HepG2 (cell line): ENCODE measurements at regions not wholly inside any gene's neighbourhood (a gene's known extent, or its start where the extent isn't known, plus 50 kb on each side); places are given as distances from the start of the nearest gene placed in this dataset.

ENCODE experiments used
- AHDC1 ChIP-seq: sonication (generic); formaldehyde crosslinking; IDR thresholded peaks from 2 replicates; pipeline ENCODE4 v1.5.1; 2020; ENCODE audit warnings: mild to moderate bottlenecking, missing genetic modification reagents, borderline replicate concordance
- HMG20A ChIP-seq: IDR thresholded peaks from 2 replicates; pipeline ENCODE4 v1.6.1; 2016; ENCODE audit warnings: borderline replicate concordance
- HMGXB3 ChIP-seq: sonication (generic); formaldehyde crosslinking; IDR thresholded peaks from 2 replicates; pipeline ENCODE4 v1.4.0; 2020; ENCODE audit warnings: missing genetic modification reagents, borderline replicate concordance
- HOXD1 ChIP-seq: sonication (generic); formaldehyde crosslinking; IDR thresholded peaks from 2 replicates; pipeline ENCODE4 v1.5.0; 2020; ENCODE audit warnings: missing genetic modification reagents
- MEIS1 ChIP-seq: sonication (generic); formaldehyde crosslinking; IDR thresholded peaks from 2 replicates; pipeline ENCODE4 v1.9.0; 2021; ENCODE audit warnings: mild to moderate bottlenecking, missing genetic modification reagents, moderate library complexity, borderline replicate concordance
- SIX4 ChIP-seq: sonication (generic); formaldehyde crosslinking; IDR thresholded peaks from 2 replicates; pipeline ENCODE4 v1.4.0; 2020; ENCODE audit warnings: missing genetic modification reagents
- SP140L ChIP-seq: sonication (generic); formaldehyde crosslinking; IDR thresholded peaks from 2 replicates; pipeline ENCODE4 v1.4.0; 2020; ENCODE audit warnings: missing genetic modification reagents, borderline replicate concordance
- THAP8 ChIP-seq: sonication (generic); formaldehyde crosslinking; IDR thresholded peaks from 2 replicates; pipeline ENCODE4 v1.5.1; 2020; ENCODE audit warnings: missing genetic modification reagents, mild to moderate bottlenecking, borderline replicate concordance
- WIZ ChIP-seq: sonication (generic); formaldehyde crosslinking; IDR thresholded peaks from 2 replicates; pipeline ENCODE4 v1.5.1; 2020; ENCODE audit warnings: mild to moderate bottlenecking, missing genetic modification reagents
- ZFP90 ChIP-seq: sonication (generic); formaldehyde crosslinking; IDR thresholded peaks from 2 replicates; pipeline ENCODE4 v1.8.0; 2022; ENCODE audit warnings: missing genetic modification reagents, mild to moderate bottlenecking, inconsistent platforms, borderline replicate concordance
- ZNF280B ChIP-seq: sonication (generic); formaldehyde crosslinking; IDR thresholded peaks from 2 replicates; pipeline ENCODE4 v1.5.0; 2020; ENCODE audit warnings: missing genetic modification reagents, mild to moderate bottlenecking, borderline replicate concordance
- ZNF512B ChIP-seq: sonication (generic); formaldehyde crosslinking; IDR thresholded peaks from 2 replicates; pipeline ENCODE4 v1.5.1; 2020; ENCODE audit warnings: missing genetic modification reagents, mild to moderate bottlenecking, borderline replicate concordance

- TF ChIP-seq AHDC1 (CRISPR knock-in tag) (peak; percentile 98), ZFP90 (CRISPR knock-in tag) (peak; percentile 52; the same call in 1 of the 2 replicates), THAP8 (CRISPR knock-in tag) (no peak), HOXD1 (peak; percentile 94), ZNF280B (CRISPR knock-in tag) (no peak), MEIS1 (CRISPR knock-in tag) (peak; percentile 100), WIZ (CRISPR knock-in tag) (peak; percentile 83; the same call in 1 of the 2 replicates), ZNF512B (no peak), HMG20A (peak; percentile 100), SIX4 (CRISPR knock-in tag) (peak; percentile 86), SP140L (no peak), HMGXB3 (CRISPR knock-in tag) (peak; percentile 79)
Measured at GRCh38 chr3:188036375-188037194, 117.4 kb upstream of the LPP start (continued).
